ENCODE measurements at regions not wholly inside any gene's neighbourhood (a gene's known extent, or its start where the extent isn't known, plus 50 kb on each side); places are given as distances from the start of the nearest gene placed in this dataset.

GRCh38 chr7:17184805-17185689, 113.4 kb upstream of the AHR start:
- Mint-ChIP-seq H3K4me3 (ENCODE audit: unreplicated experiment) (no peak overlapping the region), H3K9me3 (ENCODE audit: unreplicated experiment) (no peaks in the 10 kb centered on the region), H3K27me3 (ENCODE audit: unreplicated experiment) (no peaks in the 10 kb centered on the region), H3K36me3 (ENCODE audit: low read depth, unreplicated experiment) (no peaks in the 10 kb centered on the region), H3K27ac (ENCODE audit: unreplicated experiment) (no peak overlapping the region), H3K4me1 (ENCODE audit: unreplicated experiment) (no peaks in the 10 kb centered on the region)
- no peak for TF ChIP-seq CTCF (IDR thresholded peaks at IDR 0.05; ENCODE audit: unreplicated experiment)
- no peak for DNase-seq (ENCODE audit: low spot score)

- Mint-ChIP-seq H3K4me1 (ENCODE audit: unreplicated experiment) (no peaks in the 10 kb centered on the region), H3K27me3 (ENCODE audit: unreplicated experiment) (no peaks in the 10 kb centered on the region), H3K27ac (ENCODE audit: unreplicated experiment) (no peak overlapping the region), H3K4me3 (ENCODE audit: unreplicated experiment) (no peak overlapping the region), H3K9me3 (ENCODE audit: unreplicated experiment) (no peaks in the 10 kb centered on the region), H3K36me3 (ENCODE audit: low read depth, unreplicated experiment) (no peaks in the 10 kb centered on the region)
- no peak for TF ChIP-seq CTCF (IDR thresholded peaks at IDR 0.05; ENCODE audit: unreplicated experiment)
- DNase-seq (ENCODE audit: low spot score), result no peak
Measured at GRCh38 chr7:17185690-17186070, 112.8 kb upstream of the AHR start.

- Mint-ChIP-seq H3K27ac (ENCODE audit: unreplicated experiment) (no peak overlapping the region), H3K36me3 (ENCODE audit: low read depth, unreplicated experiment) (no peaks in the 10 kb centered on the region), H3K9me3 (ENCODE audit: unreplicated experiment) (no peaks in the 10 kb centered on the region), H3K4me1 (ENCODE audit: unreplicated experiment) (no peaks in the 10 kb centered on the region), H3K4me3 (ENCODE audit: unreplicated experiment) (no peak overlapping the region), H3K27me3 (ENCODE audit: unreplicated experiment) (no peaks in the 10 kb centered on the region)
- no peak for DNase-seq (ENCODE audit: low spot score)
- no peak for TF ChIP-seq CTCF (IDR thresholded peaks at IDR 0.05; ENCODE audit: unreplicated experiment)
Measured at GRCh38 chr7:17186745-17187530, 111.5 kb upstream of the AHR start.

- H3K27me3 Mint-ChIP-seq (ENCODE audit: unreplicated experiment), result no peaks in the 10 kb centered on the region
- H3K9me3 Mint-ChIP-seq (ENCODE audit: unreplicated experiment), result no peaks in the 10 kb centered on the region
- no peak overlapping the region for H3K4me3 Mint-ChIP-seq (ENCODE audit: unreplicated experiment)
- H3K4me1 Mint-ChIP-seq (ENCODE audit: unreplicated experiment), result peaks cover 6% of the 10 kb centered on the region
- no peaks in the 10 kb centered on the region for H3K36me3 Mint-ChIP-seq (ENCODE audit: low read depth, unreplicated experiment)
- H3K27ac Mint-ChIP-seq (ENCODE audit: unreplicated experiment), result no peak overlapping the region
- DNase-seq (ENCODE audit: low spot score), result no peak
- no peak for TF ChIP-seq CTCF (IDR thresholded peaks at IDR 0.05; ENCODE audit: unreplicated experiment)
Measured at GRCh38 chr7:17194656-17195055, 103.8 kb upstream of the AHR start.

GRCh38 chr7:17195576-17195975, 102.9 kb upstream of the AHR start:
- Mint-ChIP-seq H3K4me3 (ENCODE audit: unreplicated experiment) (no peak overlapping the region), H3K36me3 (ENCODE audit: low read depth, unreplicated experiment) (no peaks in the 10 kb centered on the region), H3K27me3 (ENCODE audit: unreplicated experiment) (no peaks in the 10 kb centered on the region), H3K9me3 (ENCODE audit: unreplicated experiment) (no peaks in the 10 kb centered on the region), H3K4me1 (ENCODE audit: unreplicated experiment) (peaks cover 6% of the 10 kb centered on the region), H3K27ac (ENCODE audit: unreplicated experiment) (no peak overlapping the region)
- no peak for DNase-seq (ENCODE audit: low spot score)
- no peak for TF ChIP-seq CTCF (IDR thresholded peaks at IDR 0.05; ENCODE audit: unreplicated experiment)
